ENCODE measurements at regions not wholly inside any gene's neighbourhood (a gene's known extent, or its start where the extent isn't known, plus 50 kb on each side); places are given as distances from the start of the nearest gene placed in this dataset.

DNA sequence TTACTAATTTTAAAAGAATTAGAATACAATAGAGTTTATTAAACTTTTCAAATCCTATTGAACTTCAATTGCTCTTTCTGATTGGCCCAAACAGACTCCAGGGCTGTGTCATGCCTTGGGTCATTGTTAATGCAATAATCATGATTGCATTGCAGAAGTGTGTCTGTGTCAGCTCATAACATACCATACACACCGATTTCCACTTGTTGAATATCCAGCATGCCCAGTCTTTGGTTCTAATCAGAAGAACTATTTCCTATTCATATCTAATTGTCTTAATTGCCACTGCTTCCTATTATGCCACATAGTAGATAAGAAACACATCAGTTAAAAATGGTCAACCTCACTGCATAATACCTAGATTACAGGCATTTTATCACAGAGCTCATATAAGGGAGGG, 106.1 kb upstream of the JAG1 start:
- H3K36me3 ChIP-seq (ENCODE audit: insufficient read depth) = no peaks in the 10 kb centered on the region
- H3K79me2 ChIP-seq (ENCODE audit: insufficient read depth, low read depth) = no peaks in the 10 kb centered on the region
- no peak overlapping the region for H3K4me3 ChIP-seq (IDR thresholded peaks at IDR 0.05; ENCODE audit: insufficient read depth, low read depth, low read length)
- no peak overlapping the region for H2AFZ ChIP-seq (ENCODE audit: low read depth)
- no peak overlapping the region for H3K4me2 ChIP-seq
- TF ChIP-seq, protein P1, sequence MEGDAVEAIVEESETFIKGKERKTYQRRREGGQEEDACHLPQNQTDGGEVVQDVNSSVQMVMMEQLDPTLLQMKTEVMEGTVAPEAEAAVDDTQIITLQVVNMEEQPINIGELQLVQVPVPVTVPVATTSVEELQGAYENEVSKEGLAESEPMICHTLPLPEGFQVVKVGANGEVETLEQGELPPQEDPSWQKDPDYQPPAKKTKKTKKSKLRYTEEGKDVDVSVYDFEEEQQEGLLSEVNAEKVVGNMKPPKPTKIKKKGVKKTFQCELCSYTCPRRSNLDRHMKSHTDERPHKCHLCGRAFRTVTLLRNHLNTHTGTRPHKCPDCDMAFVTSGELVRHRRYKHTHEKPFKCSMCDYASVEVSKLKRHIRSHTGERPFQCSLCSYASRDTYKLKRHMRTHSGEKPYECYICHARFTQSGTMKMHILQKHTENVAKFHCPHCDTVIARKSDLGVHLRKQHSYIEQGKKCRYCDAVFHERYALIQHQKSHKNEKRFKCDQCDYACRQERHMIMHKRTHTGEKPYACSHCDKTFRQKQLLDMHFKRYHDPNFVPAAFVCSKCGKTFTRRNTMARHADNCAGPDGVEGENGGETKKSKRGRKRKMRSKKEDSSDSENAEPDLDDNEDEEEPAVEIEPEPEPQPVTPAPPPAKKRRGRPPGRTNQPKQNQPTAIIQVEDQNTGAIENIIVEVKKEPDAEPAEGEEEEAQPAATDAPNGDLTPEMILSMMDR (conservative IDR thresholded peaks at IDR 0.05; ENCODE audit: low read depth, low read length) = no peak
- H4K20me1 ChIP-seq (ENCODE audit: insufficient read depth) = no peaks in the 10 kb centered on the region
- no peak overlapping the region for H3K27ac ChIP-seq
- no peaks in the 10 kb centered on the region for H3K4me1 ChIP-seq (ENCODE audit: low read depth, poor library complexity, severe bottlenecking)
- no peak overlapping the region for H3K9ac ChIP-seq
- H3K27me3 ChIP-seq (ENCODE audit: insufficient read depth, low read depth) = no peaks in the 10 kb centered on the region

DNA sequence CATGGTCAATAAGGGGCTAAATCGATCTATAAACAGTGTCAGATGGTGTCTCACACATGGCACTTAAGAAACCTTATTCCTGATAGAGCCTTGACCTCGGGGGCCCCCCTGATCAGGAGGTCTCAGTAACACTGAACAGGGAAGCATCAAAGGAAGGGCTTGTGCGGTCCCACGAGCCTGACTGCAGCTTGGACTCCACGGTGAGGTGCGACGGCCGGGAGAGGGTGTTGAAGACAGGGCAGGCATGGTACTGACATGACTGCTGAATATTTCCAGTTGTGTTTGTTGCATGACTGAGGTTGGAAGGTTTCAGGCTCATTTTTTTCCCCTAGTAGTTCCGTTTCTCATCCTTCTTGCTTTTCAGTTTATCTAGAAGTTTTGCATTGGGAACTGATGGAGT, 107.1 kb upstream of the JAG1 start:
- Histone ChIP-seq H3K27me3 (ENCODE audit: insufficient read depth, low read depth) (no peaks in the 10 kb centered on the region), H2AFZ (ENCODE audit: low read depth) (no peak overlapping the region), H3K36me3 (ENCODE audit: insufficient read depth) (no peaks in the 10 kb centered on the region), H4K20me1 (ENCODE audit: insufficient read depth) (no peaks in the 10 kb centered on the region), H3K27ac (no peak overlapping the region), H3K9ac (no peak overlapping the region), H3K4me2 (no peak overlapping the region), H3K4me1 (ENCODE audit: low read depth, poor library complexity, severe bottlenecking) (no peaks in the 10 kb centered on the region), H3K79me2 (ENCODE audit: insufficient read depth, low read depth) (no peaks in the 10 kb centered on the region), H3K4me3 (IDR thresholded peaks at IDR 0.05; ENCODE audit: insufficient read depth, low read depth, low read length) (no peak overlapping the region)
- TF ChIP-seq, protein P1 (conservative IDR thresholded peaks at IDR 0.05; ENCODE audit: low read depth, low read length) = no peak

GRCh38 chr20:10781526-10781925, 107.7 kb upstream of the JAG1 start:
- Histone ChIP-seq H3K4me3 (IDR thresholded peaks at IDR 0.05; ENCODE audit: insufficient read depth, low read depth, low read length) (no peak overlapping the region), H4K20me1 (ENCODE audit: insufficient read depth) (no peaks in the 10 kb centered on the region), H2AFZ (ENCODE audit: low read depth) (no peak overlapping the region), H3K9ac (no peak overlapping the region), H3K79me2 (ENCODE audit: insufficient read depth, low read depth) (no peaks in the 10 kb centered on the region), H3K4me2 (no peak overlapping the region), H3K27me3 (ENCODE audit: insufficient read depth, low read depth) (no peaks in the 10 kb centered on the region), H3K36me3 (ENCODE audit: insufficient read depth) (no peaks in the 10 kb centered on the region), H3K4me1 (ENCODE audit: low read depth, poor library complexity, severe bottlenecking) (no peaks in the 10 kb centered on the region), H3K27ac (no peak overlapping the region)
- TF ChIP-seq, protein P1 (conservative IDR thresholded peaks at IDR 0.05; ENCODE audit: low read depth, low read length) = no peak

GRCh38 chr20:10783707-10784553, 110.1 kb upstream of the JAG1 start:
- H2AFZ ChIP-seq (ENCODE audit: low read depth) = no peak overlapping the region
- no peaks in the 10 kb centered on the region for H3K27me3 ChIP-seq (ENCODE audit: insufficient read depth, low read depth)
- TF ChIP-seq, protein P1 (conservative IDR thresholded peaks at IDR 0.05; ENCODE audit: low read depth, low read length) = no peak
- no peak overlapping the region for H3K27ac ChIP-seq
- no peaks in the 10 kb centered on the region for H3K79me2 ChIP-seq (ENCODE audit: insufficient read depth, low read depth)
- H3K9ac ChIP-seq = no peak overlapping the region
- H3K4me2 ChIP-seq = no peak overlapping the region
- H4K20me1 ChIP-seq (ENCODE audit: insufficient read depth) = no peaks in the 10 kb centered on the region
- H3K4me1 ChIP-seq (ENCODE audit: low read depth, poor library complexity, severe bottlenecking) = no peaks in the 10 kb centered on the region
- no peaks in the 10 kb centered on the region for H3K36me3 ChIP-seq (ENCODE audit: insufficient read depth)
- H3K4me3 ChIP-seq (IDR thresholded peaks at IDR 0.05; ENCODE audit: insufficient read depth, low read depth, low read length) = no peak overlapping the region

Measured in KMS-11 (cell line).